MM.1S (cell line): ENCODE measurements at regions not wholly inside any gene's neighbourhood (a gene's known extent, or its start where the extent isn't known, plus 50 kb on each side); places are given as distances from the start of the nearest gene placed in this dataset.

Source experiments
- DNase-seq: peaks from one replicate; pipeline ENCODE4 v3.0.0-alpha.2; 2015
- H2AFZ ChIP-seq: fragments of 300-600 bp; sonication (generic); 2 replicates; pipeline ENCODE4 v1.6.0; 2016; ENCODE audit warnings: antibody characterized with exemption, low read length
- H3F3A ChIP-seq: fragments of 300-600 bp; sonication (generic); 2 replicates; pipeline ENCODE4 v1.6.1; 2016; ENCODE audit warnings: mild to moderate bottlenecking, antibody characterized with exemption, low read length, moderate library complexity, mixed read lengths; ENCODE audit not compliant: insufficient read depth
- H3K27ac ChIP-seq: fragments of 300-600 bp; sonication (generic); 2 replicates; pipeline ENCODE4 v1.5.1; 2016; ENCODE audit warnings: mild to moderate bottlenecking, low read length
- H3K27me3 ChIP-seq: fragments of 300-600 bp; sonication (generic); replicated peaks from 2 replicates; pipeline ENCODE4 v1.6.0; 2016; ENCODE audit warnings: low read length; ENCODE audit not compliant: insufficient read depth
- H3K36me3 ChIP-seq: fragments of 300-600 bp; sonication (generic); replicated peaks from 2 replicates; pipeline ENCODE4 v1.6.1; 2016; ENCODE audit warnings: mild to moderate bottlenecking, low read length, mixed read lengths; ENCODE audit not compliant: insufficient read depth
- H3K4me1 ChIP-seq: fragments of 300-600 bp; sonication (generic); 2 replicates; pipeline ENCODE4 v1.6.1; 2016; ENCODE audit warnings: low read length, mixed read lengths
- H3K4me2 ChIP-seq: fragments of 300-600 bp; sonication (generic); 2 replicates; pipeline ENCODE4 v1.6.0; 2016; ENCODE audit warnings: low read depth, low read length
- H3K4me3 ChIP-seq: fragments of 300-600 bp; sonication (generic); 2 replicates; pipeline ENCODE4 v1.5.1; 2016; ENCODE audit warnings: low read length, mixed read lengths
- H3K79me2 ChIP-seq: fragments of 300-600 bp; sonication (generic); 2 replicates; pipeline ENCODE4 v1.6.1; 2016; ENCODE audit warnings: mixed run types, low read length, mixed read lengths
- H3K9ac ChIP-seq: fragments of 300-600 bp; sonication (generic); 2 replicates; pipeline ENCODE4 v1.6.1; 2016; ENCODE audit warnings: low read length, mixed read lengths
- H3K9me2 ChIP-seq: fragments of 300-600 bp; sonication (generic); replicated peaks from 2 replicates; pipeline ENCODE4 v1.6.1; 2016; ENCODE audit warnings: mild to moderate bottlenecking, low read length, mixed read lengths; ENCODE audit not compliant: insufficient read depth
- H3K9me3 ChIP-seq: fragments of 300-600 bp; sonication (generic); replicated peaks from 2 replicates; pipeline ENCODE4 v1.6.1; 2016; ENCODE audit warnings: mild to moderate bottlenecking, low read length, mixed read lengths; ENCODE audit not compliant: insufficient read depth
- H4K20me1 ChIP-seq: fragments of 300-600 bp; sonication (generic); 2 replicates; pipeline ENCODE4 v1.6.1; 2016; ENCODE audit warnings: mild to moderate bottlenecking, low read length, moderate library complexity, mixed read lengths; ENCODE audit not compliant: insufficient read depth
- EZH2 ChIP-seq: fragments of 300-600 bp; sonication (generic); optimal IDR thresholded peaks from 2 replicates; pipeline ENCODE3; 2017; ENCODE audit warnings: low read depth, mild to moderate bottlenecking, antibody characterized with exemption, low read length, mixed read lengths
- EZH2phosphoT487 ChIP-seq: fragments of 300-600 bp; sonication (generic); IDR thresholded peaks from 2 replicates; pipeline ENCODE4 v1.6.1; 2018; ENCODE audit warnings: antibody characterized with exemption, low read length
- TF ChIP-seq, protein P1 (sequence below): fragments of 300-600 bp; sonication (generic); IDR thresholded peaks from 2 replicates; pipeline ENCODE4 v1.5.1; 2016; ENCODE audit warnings: antibody characterized with exemption, low read length, mixed read lengths

DNA sequence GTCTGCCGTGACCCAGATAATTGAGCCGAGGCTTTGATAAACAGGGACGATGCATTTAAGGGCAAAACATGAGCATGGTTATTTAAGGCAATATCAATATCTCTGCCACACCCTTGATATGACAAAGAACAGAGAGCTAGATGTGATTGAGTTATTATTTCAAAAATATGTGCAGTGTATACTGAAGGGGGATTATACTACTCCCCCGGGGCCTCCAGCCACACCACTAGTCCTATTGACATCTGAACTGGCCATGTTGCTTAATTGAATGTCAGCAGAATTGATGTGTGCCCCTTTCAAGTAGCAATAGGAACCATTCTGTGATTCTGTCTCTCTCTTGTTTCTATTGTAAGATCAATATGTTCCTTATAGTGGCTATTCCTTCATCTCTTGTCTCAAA lies 794.8 kb upstream of the SEL1L start:
- Histone ChIP-seq H2AFZ (no peak overlapping the region), H3K79me2 (no peaks in the 10 kb centered on the region), H3K4me2 (no peak overlapping the region)

DNA sequence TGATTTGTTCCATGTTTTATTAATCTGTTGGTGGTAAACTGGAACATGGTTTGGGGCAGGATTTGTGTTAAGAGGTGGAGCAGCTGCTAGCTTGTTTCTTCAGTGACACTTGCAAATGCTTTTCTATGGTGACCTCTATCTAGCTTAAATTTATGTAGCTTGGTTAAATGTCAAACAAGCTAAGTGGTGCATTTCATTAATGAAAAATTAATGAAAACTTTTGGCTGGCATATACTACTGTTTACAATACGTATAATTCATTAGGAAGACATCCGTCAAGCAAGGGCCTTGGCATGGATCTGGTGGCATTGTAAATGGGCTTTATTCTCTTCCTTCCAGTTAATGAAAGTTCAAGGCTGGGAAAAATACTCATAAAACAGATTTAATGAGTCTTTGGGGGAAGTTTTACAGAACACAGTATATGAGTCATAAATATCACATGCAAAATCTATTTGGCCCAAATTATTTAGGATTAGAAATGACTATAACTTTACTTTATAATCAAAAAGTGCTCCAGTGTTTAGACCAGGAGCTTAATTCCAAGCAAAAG lies 807.7 kb upstream of the SEL1L start:
- Histone ChIP-seq H3K9ac (no peak overlapping the region), H4K20me1 (no peaks in the 10 kb centered on the region), H3K79me2 (no peaks in the 10 kb centered on the region), H3K36me3 (no peaks in the 10 kb centered on the region), H3K9me3 (no peaks in the 10 kb centered on the region), H3K27ac (no peak overlapping the region), H3K4me1 (no peaks in the 10 kb centered on the region), H3F3A (no peaks in the 10 kb centered on the region), H2AFZ (no peak overlapping the region), H3K4me3 (no peak overlapping the region), H3K9me2 (no peaks in the 10 kb centered on the region), H3K27me3 (no peaks in the 10 kb centered on the region), H3K4me2 (no peak overlapping the region)
- no peak for TF ChIP-seq EZH2
- TF ChIP-seq, protein P1, sequence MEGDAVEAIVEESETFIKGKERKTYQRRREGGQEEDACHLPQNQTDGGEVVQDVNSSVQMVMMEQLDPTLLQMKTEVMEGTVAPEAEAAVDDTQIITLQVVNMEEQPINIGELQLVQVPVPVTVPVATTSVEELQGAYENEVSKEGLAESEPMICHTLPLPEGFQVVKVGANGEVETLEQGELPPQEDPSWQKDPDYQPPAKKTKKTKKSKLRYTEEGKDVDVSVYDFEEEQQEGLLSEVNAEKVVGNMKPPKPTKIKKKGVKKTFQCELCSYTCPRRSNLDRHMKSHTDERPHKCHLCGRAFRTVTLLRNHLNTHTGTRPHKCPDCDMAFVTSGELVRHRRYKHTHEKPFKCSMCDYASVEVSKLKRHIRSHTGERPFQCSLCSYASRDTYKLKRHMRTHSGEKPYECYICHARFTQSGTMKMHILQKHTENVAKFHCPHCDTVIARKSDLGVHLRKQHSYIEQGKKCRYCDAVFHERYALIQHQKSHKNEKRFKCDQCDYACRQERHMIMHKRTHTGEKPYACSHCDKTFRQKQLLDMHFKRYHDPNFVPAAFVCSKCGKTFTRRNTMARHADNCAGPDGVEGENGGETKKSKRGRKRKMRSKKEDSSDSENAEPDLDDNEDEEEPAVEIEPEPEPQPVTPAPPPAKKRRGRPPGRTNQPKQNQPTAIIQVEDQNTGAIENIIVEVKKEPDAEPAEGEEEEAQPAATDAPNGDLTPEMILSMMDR, result no peak
- TF ChIP-seq EZH2phosphoT487, result no peak
- DNase-seq, result no peak

More for the DNA sequence above, 794.8 kb upstream of the SEL1L start:
- DNase-seq, result no peak
- H3K27me3 ChIP-seq, result no peaks in the 10 kb centered on the region
- H3K4me3 ChIP-seq, result no peak overlapping the region
- H3K9me3 ChIP-seq, result no peaks in the 10 kb centered on the region
- no peak overlapping the region for H3K9ac ChIP-seq
- no peaks in the 10 kb centered on the region for H3K36me3 ChIP-seq
- H3F3A ChIP-seq, result no peaks in the 10 kb centered on the region
- no peaks in the 10 kb centered on the region for H3K9me2 ChIP-seq
- H3K4me1 ChIP-seq, result no peaks in the 10 kb centered on the region
- no peak for TF ChIP-seq EZH2
- TF ChIP-seq, protein P1, result no peak
- no peak for TF ChIP-seq EZH2phosphoT487
- H3K27ac ChIP-seq, result no peak overlapping the region
- H4K20me1 ChIP-seq, result no peaks in the 10 kb centered on the region

DNA sequence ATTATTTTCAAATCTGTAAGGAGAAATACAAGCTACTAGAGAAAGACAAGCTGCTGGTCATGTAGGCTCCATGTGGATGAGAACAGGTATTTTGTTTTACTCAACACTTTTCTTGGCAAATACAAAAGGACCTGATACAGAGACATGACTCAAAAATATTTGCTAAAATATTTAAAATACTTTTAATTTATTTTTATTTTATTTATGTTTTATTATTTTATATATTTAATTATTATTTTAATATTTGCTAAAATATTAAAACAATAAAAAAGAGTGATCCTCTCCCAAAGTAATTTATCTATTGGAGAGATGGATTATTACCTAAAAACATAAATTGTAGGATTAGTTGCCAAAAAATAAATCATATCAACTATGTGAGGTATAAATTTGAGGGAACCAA lies 808.9 kb upstream of the SEL1L start:
- H3K4me3 ChIP-seq, result no peak overlapping the region
- H3K9ac ChIP-seq, result no peak overlapping the region
- no peak for DNase-seq
- H3K9me3 ChIP-seq, result no peaks in the 10 kb centered on the region
- no peaks in the 10 kb centered on the region for H3K36me3 ChIP-seq
- no peaks in the 10 kb centered on the region for H3K79me2 ChIP-seq
- H3F3A ChIP-seq, result no peaks in the 10 kb centered on the region
- no peak overlapping the region for H3K4me2 ChIP-seq
- no peaks in the 10 kb centered on the region for H4K20me1 ChIP-seq
- no peak overlapping the region for H3K27ac ChIP-seq
- no peaks in the 10 kb centered on the region for H3K9me2 ChIP-seq
- no peaks in the 10 kb centered on the region for H3K27me3 ChIP-seq
- no peak overlapping the region for H2AFZ ChIP-seq
- no peaks in the 10 kb centered on the region for H3K4me1 ChIP-seq
- TF ChIP-seq, protein P1, result no peak
- TF ChIP-seq EZH2phosphoT487, result no peak
- no peak for TF ChIP-seq EZH2
